ENCODE measurements at regions not wholly inside any gene's neighbourhood (a gene's known extent, or its start where the extent isn't known, plus 50 kb on each side); places are given as distances from the start of the nearest gene placed in this dataset.

DNA sequence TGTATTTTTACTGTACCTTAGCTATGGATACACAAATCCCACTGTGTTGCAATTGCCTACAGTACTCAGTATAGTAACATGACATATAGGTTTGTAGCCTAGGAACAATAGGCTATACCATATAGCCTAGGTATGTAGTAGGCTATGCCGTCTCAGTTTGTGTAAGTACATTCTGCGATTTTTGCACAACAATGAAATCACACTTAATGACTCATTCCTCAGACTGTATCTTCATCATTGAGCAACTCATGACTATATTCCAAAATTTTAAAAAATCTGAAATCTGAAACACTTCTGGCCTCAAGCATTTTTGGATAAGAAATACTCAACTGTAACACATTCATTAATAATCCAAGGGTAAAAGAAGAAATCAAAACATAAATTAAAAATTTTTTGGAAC lies 666.8 kb upstream of the GRAMD2B start:
- TF ChIP-seq CAMTA2 (CRISPR knock-in tag; IDR thresholded peaks at IDR 0.05; ENCODE audit: borderline replicate concordance) (no peak), JUN (CRISPR knock-in tag; IDR thresholded peaks at IDR 0.05) (no peak), CREM (IDR thresholded peaks at IDR 0.05) (no peak), CREM (CRISPR knock-in tag; IDR thresholded peaks at IDR 0.05) (no peak), ZNF430 (CRISPR knock-in tag; IDR thresholded peaks at IDR 0.05) (no peak), PPARG (CRISPR knock-in tag; conservative IDR thresholded peaks at IDR 0.05) (no peak), HNRNPLL (IDR thresholded peaks at IDR 0.05; ENCODE audit: low read depth, low read length, poor library complexity, severe bottlenecking) (no peak), HNRNPUL1 (IDR thresholded peaks at IDR 0.05; ENCODE audit: low read depth, low read length) (no peak), ASH2L (IDR thresholded peaks at IDR 0.05; ENCODE audit: insufficient read length, low read depth, low read length) (no peak), ATF3 (CRISPR knock-in tag; IDR thresholded peaks at IDR 0.05) (no peak), POLR2AphosphoS2 (IDR thresholded peaks at IDR 0.05; ENCODE audit: low read depth, low read length) (no peak), ZNF343 (CRISPR knock-in tag; IDR thresholded peaks at IDR 0.05) (no peak), BHLHE40 (IDR thresholded peaks at IDR 0.05; ENCODE audit: low read length) (no peak)
- TF ChIP-seq, protein P1, sequence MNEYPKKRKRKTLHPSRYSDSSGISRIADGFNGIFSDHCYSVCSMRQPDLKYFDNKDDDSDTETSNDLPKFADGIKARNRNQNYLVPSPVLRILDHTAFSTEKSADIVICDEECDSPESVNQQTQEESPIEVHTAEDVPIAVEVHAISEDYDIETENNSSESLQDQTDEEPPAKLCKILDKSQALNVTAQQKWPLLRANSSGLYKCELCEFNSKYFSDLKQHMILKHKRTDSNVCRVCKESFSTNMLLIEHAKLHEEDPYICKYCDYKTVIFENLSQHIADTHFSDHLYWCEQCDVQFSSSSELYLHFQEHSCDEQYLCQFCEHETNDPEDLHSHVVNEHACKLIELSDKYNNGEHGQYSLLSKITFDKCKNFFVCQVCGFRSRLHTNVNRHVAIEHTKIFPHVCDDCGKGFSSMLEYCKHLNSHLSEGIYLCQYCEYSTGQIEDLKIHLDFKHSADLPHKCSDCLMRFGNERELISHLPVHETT (CRISPR knock-in tag; conservative IDR thresholded peaks at IDR 0.05), result no peak

All from HepG2 (cell line).